Mesenchymal stem cell (in vitro differentiated cells and primary cell): ENCODE measurements at regions not wholly inside any gene's neighbourhood (a gene's known extent, or its start where the extent isn't known, plus 50 kb on each side); places are given as distances from the start of the nearest gene placed in this dataset.

ENCODE experiments used
- DNase-seq: peaks from one replicate; pipeline ENCODE4 v3.0.0-alpha.2; 2013
- H2AFZ ChIP-seq: one replicate; pipeline ENCODE4 v1.6.1; 2013; ENCODE audit warnings: low read depth, mild to moderate bottlenecking, control low read depth, inconsistent platforms, low read length, moderate library complexity
- H2AK5ac ChIP-seq: 2 replicates; pipeline ENCODE4 v1.6.1; 2013; ENCODE audit warnings: low read length, moderate library complexity, mild to moderate bottlenecking, inconsistent platforms; ENCODE audit not compliant: severe bottlenecking
- H2BK120ac ChIP-seq: one replicate; pipeline ENCODE4 v1.6.1; 2013; ENCODE audit warnings: low read depth, mild to moderate bottlenecking, inconsistent platforms, low read length, moderate library complexity
- H2BK12ac ChIP-seq, 2 experiments: one replicate each; pipeline ENCODE4 v1.6.1; 2013; ENCODE audit warnings: inconsistent platforms in 2 of 2, low read length in 2 of 2, mild to moderate bottlenecking in 2 of 2, moderate library complexity in 2 of 2, control low read depth in 1 of 2
- H2BK15ac ChIP-seq: one replicate; pipeline ENCODE4 v1.6.1; 2013; ENCODE audit warnings: mild to moderate bottlenecking, low read depth, inconsistent platforms; ENCODE audit not compliant: poor library complexity, severe bottlenecking
- H2BK5ac ChIP-seq: 2 replicates; pipeline ENCODE4 v1.6.1; 2013; ENCODE audit warnings: low read depth, mild to moderate bottlenecking, low read length, control low read depth, inconsistent platforms; ENCODE audit not compliant: poor library complexity, severe bottlenecking
- H3K14ac ChIP-seq, 2 experiments: one replicate each; pipeline ENCODE4 v1.6.1; 2013; ENCODE audit warnings: inconsistent platforms in 2 of 2, low read length in 2 of 2, control low read depth in 1 of 2, mild to moderate bottlenecking in 1 of 2, moderate library complexity in 1 of 2
- H3K18ac ChIP-seq, 2 experiments: one replicate each; pipeline ENCODE4 v1.6.1; 2013; ENCODE audit warnings: inconsistent platforms in 2 of 2, low read length in 2 of 2, control low read depth in 1 of 2, low read depth in 1 of 2, mild to moderate bottlenecking in 1 of 2
- H3K23ac ChIP-seq, 2 experiments: one replicate each; pipeline ENCODE4 v1.6.1; 2013; ENCODE audit warnings: inconsistent platforms in 2 of 2, low read length in 2 of 2, mild to moderate bottlenecking in 2 of 2, moderate library complexity in 2 of 2, control low read depth in 1 of 2
- H3K27ac ChIP-seq: 2 replicates; pipeline ENCODE4 v1.5.1; 2013; ENCODE audit warnings: mild to moderate bottlenecking, moderate library complexity, low read length, control low read depth, inconsistent platforms; ENCODE audit not compliant: poor library complexity, severe bottlenecking
- H3K27me3 ChIP-seq, 2 experiments: 2 replicates each; pipeline versions ENCODE4 v1.6.1 to v1.7.0; 2013; ENCODE audit warnings: low read length in 2 of 2, mild to moderate bottlenecking in 2 of 2, moderate library complexity in 2 of 2, control low read depth in 1 of 2, inconsistent platforms in 1 of 2; ENCODE audit not compliant: control insufficient read depth in 1 of 2, insufficient read depth in 1 of 2
- H3K36me3 ChIP-seq, 2 experiments: 2 replicates each; pipeline versions ENCODE4 v1.6.1 to v1.7.0; 2013; ENCODE audit warnings: low read length in 2 of 2, control low read depth in 1 of 2, inconsistent platforms in 1 of 2, low read depth in 1 of 2, mild to moderate bottlenecking in 1 of 2; ENCODE audit not compliant: insufficient read depth in 2 of 2, control insufficient read depth in 1 of 2
- H3K4ac ChIP-seq, 2 experiments: one replicate each; pipeline ENCODE4 v1.6.1; 2013; ENCODE audit warnings: inconsistent platforms in 2 of 2, low read length in 2 of 2, mild to moderate bottlenecking in 2 of 2, moderate library complexity in 2 of 2, control low read depth in 1 of 2, low read depth in 1 of 2
- H3K4me1 ChIP-seq: 2 replicates; pipeline ENCODE4 v1.6.1; 2013; ENCODE audit warnings: low read depth, low read length, control low read depth; ENCODE audit not compliant: control insufficient read depth, insufficient read depth
- H3K4me2 ChIP-seq: 2 replicates; pipeline ENCODE4 v1.6.1; 2013; ENCODE audit warnings: low read length, mild to moderate bottlenecking, inconsistent platforms; ENCODE audit not compliant: poor library complexity, severe bottlenecking
- H3K4me3 ChIP-seq, 2 experiments: 2 replicates each; pipeline versions ENCODE4 v1.5.1 to v1.7.0; 2013; ENCODE audit warnings: low read length in 2 of 2, mild to moderate bottlenecking in 2 of 2, control low read depth in 1 of 2, low read depth in 1 of 2; ENCODE audit not compliant: insufficient read depth in 1 of 2
- H3K79me1 ChIP-seq: replicated peaks from 2 replicates; pipeline ENCODE4 v1.6.1; 2013; ENCODE audit warnings: mild to moderate bottlenecking, control low read depth, low read length, inconsistent platforms; ENCODE audit not compliant: poor library complexity, severe bottlenecking
- H3K9ac ChIP-seq: 2 replicates; pipeline ENCODE4 v1.7.0; 2013; ENCODE audit warnings: mild to moderate bottlenecking, low read length, moderate library complexity
- H3K9me3 ChIP-seq: 2 replicates; pipeline ENCODE4 v1.7.0; 2013; ENCODE audit warnings: mild to moderate bottlenecking, low read length; ENCODE audit not compliant: control insufficient read depth
- H4K8ac ChIP-seq: one replicate; pipeline ENCODE4 v1.6.1; 2013; ENCODE audit warnings: inconsistent platforms, mild to moderate bottlenecking, low read length, moderate library complexity
- H4K91ac ChIP-seq: one replicate; pipeline ENCODE4 v1.6.1; 2013; ENCODE audit warnings: mild to moderate bottlenecking, low read length, inconsistent platforms
- WGBS: methylation state at CpG from one replicate; pipeline ENCODE4 v1.1.7; 2013; ENCODE audit warnings: mixed read lengths; 5-methylcytosine and 5-hydroxymethylcytosine counted together

- Histone ChIP-seq H3K18ac (no peak overlapping the region), H3K4ac (no peak overlapping the region), H3K4me2 (no peak overlapping the region), H4K91ac (no peak overlapping the region), H2BK15ac (no peak overlapping the region), H3K9ac (no peak overlapping the region), H3K4me1 (no peaks in the 10 kb centered on the region), H3K4me3 (no peak overlapping the region), H4K8ac (no peak overlapping the region), H3K27me3 (no peaks in the 10 kb centered on the region), H2AK5ac (no peak overlapping the region), H3K9me3 (no peaks in the 10 kb centered on the region), H3K14ac (no peak overlapping the region), H2BK5ac (no peak overlapping the region), H2BK12ac (no peak overlapping the region), H2AFZ (no peak overlapping the region), H2BK120ac (no peak overlapping the region), H3K23ac (no peak overlapping the region), H3K36me3 (no peaks in the 10 kb centered on the region), H3K79me1 (no peaks in the 10 kb centered on the region), H3K27ac (no peak overlapping the region)
- DNase-seq: no peak
- 62% methylated on average over 3 of the region's 3 CpGs for WGBS
Measured at GRCh38 chr10:84704101-84704500, 375.7 kb downstream of the CCSER2 start.

GRCh38 chr10:84706431-84706830 is 378.0 kb downstream of the CCSER2 start:
- no peak overlapping the region for H4K8ac ChIP-seq
- no peak overlapping the region for H2BK120ac ChIP-seq

GRCh38 chr10:84706875-84707274 is 378.5 kb downstream of the CCSER2 start:
- WGBS: 73% methylated on average over 8 of the region's 8 CpGs
- Histone ChIP-seq H2BK15ac (no peak overlapping the region), H3K18ac (no peak overlapping the region), H3K14ac (no peak overlapping the region), H3K4me3 (no peak overlapping the region), H2AK5ac (no peak overlapping the region), H2BK12ac (no peak overlapping the region), H3K27me3 (no peaks in the 10 kb centered on the region), H2BK5ac (no peak overlapping the region), H2BK120ac (no peak overlapping the region), H2AFZ (no peak overlapping the region), H3K9ac (no peak overlapping the region), H3K4me2 (no peak overlapping the region), H4K91ac (no peak overlapping the region), H3K36me3 (no peaks in the 10 kb centered on the region), H3K4me1 (no peaks in the 10 kb centered on the region), H3K4ac (no peak overlapping the region), H3K79me1 (no peaks in the 10 kb centered on the region), H3K23ac (no peak overlapping the region), H3K27ac (no peak overlapping the region), H3K9me3 (no peaks in the 10 kb centered on the region), H4K8ac (no peak overlapping the region)
- no peak for DNase-seq

More at GRCh38 chr10:84706431-84706830, 378.0 kb downstream of the CCSER2 start:
- no peak overlapping the region for H3K18ac ChIP-seq
- H3K4me1 ChIP-seq: no peaks in the 10 kb centered on the region
- H3K27me3 ChIP-seq: no peaks in the 10 kb centered on the region
- no peak overlapping the region for H3K14ac ChIP-seq
- H3K9ac ChIP-seq: no peak overlapping the region
- H2BK5ac ChIP-seq: no peak overlapping the region
- no peak for DNase-seq
- WGBS: 56% methylated on average over 1 of the region's 1 CpG
- H4K91ac ChIP-seq: no peak overlapping the region
- no peaks in the 10 kb centered on the region for H3K9me3 ChIP-seq
- no peak overlapping the region for H3K27ac ChIP-seq
- no peak overlapping the region for H3K4me3 ChIP-seq
- H3K23ac ChIP-seq: no peak overlapping the region
- H2AK5ac ChIP-seq: no peak overlapping the region
- no peaks in the 10 kb centered on the region for H3K79me1 ChIP-seq
- no peak overlapping the region for H2AFZ ChIP-seq
- no peaks in the 10 kb centered on the region for H3K36me3 ChIP-seq
- no peak overlapping the region for H2BK15ac ChIP-seq
- H2BK12ac ChIP-seq: no peak overlapping the region
- no peak overlapping the region for H3K4ac ChIP-seq
- H3K4me2 ChIP-seq: no peak overlapping the region

- H2AK5ac ChIP-seq: no peak overlapping the region
- H3K27me3 ChIP-seq: no peaks in the 10 kb centered on the region
- DNase-seq: no peak
- no peaks in the 10 kb centered on the region for H3K36me3 ChIP-seq
- 26% methylated on average over 2 of the region's 2 CpGs for WGBS
- no peak overlapping the region for H2AFZ ChIP-seq
- no peak overlapping the region for H3K18ac ChIP-seq
- H3K23ac ChIP-seq: no peak overlapping the region
- no peak overlapping the region for H4K91ac ChIP-seq
- H2BK15ac ChIP-seq: no peak overlapping the region
- no peak overlapping the region for H3K9ac ChIP-seq
- H3K27ac ChIP-seq: no peak overlapping the region
- H2BK12ac ChIP-seq: no peak overlapping the region
- H3K14ac ChIP-seq: no peak overlapping the region
- H3K4ac ChIP-seq: no peak overlapping the region
- no peaks in the 10 kb centered on the region for H3K4me1 ChIP-seq
- no peak overlapping the region for H4K8ac ChIP-seq
- H2BK5ac ChIP-seq: no peak overlapping the region
- H3K9me3 ChIP-seq: no peaks in the 10 kb centered on the region
- H2BK120ac ChIP-seq: no peak overlapping the region
- no peak overlapping the region for H3K4me3 ChIP-seq
- H3K4me2 ChIP-seq: no peak overlapping the region
- H3K79me1 ChIP-seq: no peaks in the 10 kb centered on the region
Measured at GRCh38 chr10:84715911-84716310, 387.5 kb downstream of the CCSER2 start.
